ENCODE measurements at regions not wholly inside any gene's neighbourhood (a gene's known extent, or its start where the extent isn't known, plus 50 kb on each side); places are given as distances from the start of the nearest gene placed in this dataset.

DNA sequence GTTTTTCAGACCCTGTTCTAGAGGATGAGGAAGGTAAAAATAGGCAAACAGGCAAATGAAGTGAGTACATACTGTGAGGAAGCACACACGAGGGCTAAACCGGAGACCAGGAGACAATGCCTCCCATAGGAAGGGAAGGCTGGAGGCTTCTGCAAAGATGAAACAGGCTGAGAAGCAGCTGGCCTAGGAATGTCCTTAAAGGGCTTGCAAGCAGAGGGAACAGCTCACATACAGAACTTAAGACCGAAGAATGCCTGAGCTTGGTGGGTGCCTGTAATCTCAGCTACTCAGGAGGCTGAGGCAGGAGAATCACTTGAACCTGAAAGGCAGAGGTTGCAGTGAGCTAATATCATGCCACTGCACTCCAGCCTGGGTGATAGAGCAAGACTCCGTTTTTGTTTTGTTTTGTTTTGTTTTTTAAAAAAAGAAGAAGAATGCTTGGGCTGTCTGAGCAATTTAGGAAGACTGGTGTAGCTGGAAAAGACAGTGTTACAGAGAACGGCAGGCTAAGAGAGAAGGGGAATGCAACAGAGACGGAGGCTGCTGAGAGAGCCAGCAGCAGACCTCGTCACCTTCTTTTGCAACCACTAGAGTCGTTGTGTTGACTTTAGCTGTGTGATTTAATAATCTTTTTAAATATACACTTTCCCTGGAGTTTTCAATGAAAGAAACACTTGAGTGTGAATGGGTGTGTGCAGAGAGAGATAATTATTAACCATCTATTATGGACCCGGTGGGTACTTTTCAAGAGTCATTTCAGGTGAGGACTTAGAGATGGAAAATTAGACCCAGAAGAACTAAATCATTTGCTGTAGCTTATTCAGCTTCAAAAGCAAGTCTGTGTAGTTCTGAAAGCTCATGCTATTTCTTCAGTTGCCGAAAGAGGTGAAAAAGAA lies 232.8 kb downstream of the GALR1 start:
- TF ChIP-seq, protein P1, sequence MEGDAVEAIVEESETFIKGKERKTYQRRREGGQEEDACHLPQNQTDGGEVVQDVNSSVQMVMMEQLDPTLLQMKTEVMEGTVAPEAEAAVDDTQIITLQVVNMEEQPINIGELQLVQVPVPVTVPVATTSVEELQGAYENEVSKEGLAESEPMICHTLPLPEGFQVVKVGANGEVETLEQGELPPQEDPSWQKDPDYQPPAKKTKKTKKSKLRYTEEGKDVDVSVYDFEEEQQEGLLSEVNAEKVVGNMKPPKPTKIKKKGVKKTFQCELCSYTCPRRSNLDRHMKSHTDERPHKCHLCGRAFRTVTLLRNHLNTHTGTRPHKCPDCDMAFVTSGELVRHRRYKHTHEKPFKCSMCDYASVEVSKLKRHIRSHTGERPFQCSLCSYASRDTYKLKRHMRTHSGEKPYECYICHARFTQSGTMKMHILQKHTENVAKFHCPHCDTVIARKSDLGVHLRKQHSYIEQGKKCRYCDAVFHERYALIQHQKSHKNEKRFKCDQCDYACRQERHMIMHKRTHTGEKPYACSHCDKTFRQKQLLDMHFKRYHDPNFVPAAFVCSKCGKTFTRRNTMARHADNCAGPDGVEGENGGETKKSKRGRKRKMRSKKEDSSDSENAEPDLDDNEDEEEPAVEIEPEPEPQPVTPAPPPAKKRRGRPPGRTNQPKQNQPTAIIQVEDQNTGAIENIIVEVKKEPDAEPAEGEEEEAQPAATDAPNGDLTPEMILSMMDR (conservative IDR thresholded peaks at IDR 0.05; ENCODE audit: low read depth, low read length): no peak
- Histone ChIP-seq H2AFZ (ENCODE audit: low read depth) (no peak overlapping the region), H3K27ac (no peak overlapping the region)

DNA sequence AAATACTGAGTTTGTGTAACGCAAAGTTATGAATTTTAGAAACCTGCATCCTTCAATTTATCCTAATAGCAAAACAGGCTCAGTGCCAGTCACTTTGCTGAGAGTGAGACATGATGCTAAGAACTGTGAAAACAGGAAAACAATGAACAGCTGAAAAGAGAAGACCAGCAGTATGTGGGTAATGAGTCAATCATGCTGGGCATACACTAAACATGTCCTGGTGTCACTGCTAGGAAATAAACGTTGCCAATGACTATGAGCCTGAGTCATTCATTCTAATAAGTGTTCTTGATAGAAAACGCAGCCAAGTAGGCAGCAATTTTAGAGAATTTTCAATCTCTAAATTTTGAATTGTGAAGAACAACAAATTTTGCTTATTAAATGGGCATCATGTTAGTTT lies 237.3 kb downstream of the GALR1 start:
- no peak overlapping the region for H2AFZ ChIP-seq (ENCODE audit: low read depth)
- TF ChIP-seq, protein P1 (conservative IDR thresholded peaks at IDR 0.05; ENCODE audit: low read depth, low read length): no peak
- no peaks in the 10 kb centered on the region for H3K4me1 ChIP-seq (ENCODE audit: low read depth, poor library complexity, severe bottlenecking)
- no peaks in the 10 kb centered on the region for H4K20me1 ChIP-seq (ENCODE audit: insufficient read depth)
- no peak overlapping the region for H3K4me3 ChIP-seq (IDR thresholded peaks at IDR 0.05; ENCODE audit: insufficient read depth, low read depth, low read length)
- H3K9ac ChIP-seq: no peak overlapping the region
- H3K4me2 ChIP-seq: no peak overlapping the region
- H3K79me2 ChIP-seq (ENCODE audit: insufficient read depth, low read depth): no peaks in the 10 kb centered on the region
- no peak overlapping the region for H3K27ac ChIP-seq
- H3K27me3 ChIP-seq (ENCODE audit: insufficient read depth, low read depth): no peaks in the 10 kb centered on the region
- no peaks in the 10 kb centered on the region for H3K36me3 ChIP-seq (ENCODE audit: insufficient read depth)

More for the DNA sequence above, 232.8 kb downstream of the GALR1 start:
- Histone ChIP-seq H3K27me3 (ENCODE audit: insufficient read depth, low read depth) (no peaks in the 10 kb centered on the region), H3K79me2 (ENCODE audit: insufficient read depth, low read depth) (no peaks in the 10 kb centered on the region), H3K4me2 (no peak overlapping the region), H3K9ac (no peak overlapping the region), H4K20me1 (ENCODE audit: insufficient read depth) (no peaks in the 10 kb centered on the region), H3K4me3 (IDR thresholded peaks at IDR 0.05; ENCODE audit: insufficient read depth, low read depth, low read length) (no peak overlapping the region), H3K36me3 (ENCODE audit: insufficient read depth) (no peaks in the 10 kb centered on the region), H3K4me1 (ENCODE audit: low read depth, poor library complexity, severe bottlenecking) (no peaks in the 10 kb centered on the region)

DNA sequence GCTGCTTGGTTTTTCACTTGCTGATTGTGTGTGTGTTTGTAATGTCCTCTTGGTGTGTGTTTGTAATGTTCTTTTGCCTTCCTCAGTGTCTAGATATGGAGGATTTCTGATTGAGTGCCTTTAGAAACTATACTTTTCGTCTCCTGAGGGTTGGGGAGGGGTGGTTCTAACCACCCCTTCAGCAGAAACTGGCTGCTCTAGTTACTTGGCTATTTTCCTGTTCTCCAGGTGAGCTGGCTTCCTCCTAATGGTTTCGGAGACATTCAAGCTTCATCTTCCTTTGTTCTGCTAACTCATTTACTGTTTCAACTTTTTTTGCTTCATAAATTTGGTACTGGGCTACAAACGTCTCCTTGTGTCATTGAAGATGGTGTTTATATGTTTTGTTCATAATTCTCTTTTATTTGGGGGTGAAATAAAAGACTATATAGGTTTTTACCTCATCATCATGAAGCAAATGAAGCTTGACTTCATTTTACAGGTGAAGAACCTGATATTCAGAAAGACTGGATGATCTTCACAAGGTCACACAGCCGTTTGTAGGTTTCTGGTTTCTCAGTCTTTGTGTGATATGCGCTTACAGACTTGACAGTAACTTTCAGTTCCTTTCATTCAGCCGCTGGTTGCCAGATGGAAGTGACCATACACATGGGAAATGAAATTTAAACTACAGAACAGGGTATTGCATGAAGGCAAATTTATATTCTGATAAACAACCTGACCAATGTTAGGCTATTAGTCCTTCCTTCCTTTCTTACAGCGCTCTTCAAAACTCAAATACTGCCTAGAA lies 238.5 kb downstream of the GALR1 start:
- Histone ChIP-seq H3K27me3 (ENCODE audit: insufficient read depth, low read depth) (no peaks in the 10 kb centered on the region), H3K4me2 (0 out of 2 replicates have a peak overlapping the region, but pooled peaks have one; percentile 5), H4K20me1 (ENCODE audit: insufficient read depth) (no peaks in the 10 kb centered on the region)

DNA sequence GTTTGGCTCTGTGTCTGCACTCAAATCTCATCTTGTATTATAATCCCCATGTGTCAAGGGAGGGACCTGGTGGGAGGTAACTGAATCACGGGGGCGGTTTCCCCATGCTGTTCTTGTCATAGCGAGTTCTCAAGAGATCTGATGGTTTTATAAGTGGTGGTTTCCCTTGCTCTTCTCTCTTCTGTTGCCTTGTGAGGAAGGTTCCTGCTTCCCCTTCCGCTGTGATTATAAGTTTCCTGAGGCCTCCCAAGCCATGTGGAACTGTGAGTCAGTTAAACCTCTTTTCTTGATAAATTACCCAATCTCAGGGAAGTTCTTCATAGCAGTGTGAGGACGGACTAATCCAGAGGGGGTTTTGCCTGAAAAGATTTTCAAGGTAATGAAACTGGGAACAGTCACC lies 245.4 kb downstream of the GALR1 start:
- no peak overlapping the region; the same call in 1 of the 2 replicates for H2AFZ ChIP-seq (ENCODE audit: low read depth)
- no peak overlapping the region for H3K27ac ChIP-seq
- H3K4me3 ChIP-seq (IDR thresholded peaks at IDR 0.05; ENCODE audit: insufficient read depth, low read depth, low read length): no peak overlapping the region
- no peak overlapping the region for H3K4me2 ChIP-seq
- H3K79me2 ChIP-seq (ENCODE audit: insufficient read depth, low read depth): no peaks in the 10 kb centered on the region
- no peaks in the 10 kb centered on the region for H3K27me3 ChIP-seq (ENCODE audit: insufficient read depth, low read depth)
- no peak overlapping the region for H3K9ac ChIP-seq
- H3K4me1 ChIP-seq (ENCODE audit: low read depth, poor library complexity, severe bottlenecking): peaks cover 18% of the 10 kb centered on the region
- no peaks in the 10 kb centered on the region for H4K20me1 ChIP-seq (ENCODE audit: insufficient read depth)
- no peaks in the 10 kb centered on the region for H3K36me3 ChIP-seq (ENCODE audit: insufficient read depth)
- TF ChIP-seq, protein P1 (conservative IDR thresholded peaks at IDR 0.05; ENCODE audit: low read depth, low read length): no peak

More for the DNA sequence above, 238.5 kb downstream of the GALR1 start:
- Histone ChIP-seq H3K79me2 (ENCODE audit: insufficient read depth, low read depth) (no peaks in the 10 kb centered on the region), H3K9ac (no peak overlapping the region), H3K27ac (peak overlapping the region; percentile 10; the same call in 1 of the 2 replicates), H2AFZ (ENCODE audit: low read depth) (no peak overlapping the region; the same call in 1 of the 2 replicates), H3K4me3 (IDR thresholded peaks at IDR 0.05; ENCODE audit: insufficient read depth, low read depth, low read length) (no peak overlapping the region), H3K4me1 (ENCODE audit: low read depth, poor library complexity, severe bottlenecking) (no peaks in the 10 kb centered on the region), H3K36me3 (ENCODE audit: insufficient read depth) (no peaks in the 10 kb centered on the region)
- TF ChIP-seq, protein P1 (conservative IDR thresholded peaks at IDR 0.05; ENCODE audit: low read depth, low read length): no peak

Measured in KMS-11 (cell line).